A673 (cell line): ENCODE measurements at regions not wholly inside any gene's neighbourhood (a gene's known extent, or its start where the extent isn't known, plus 50 kb on each side); places are given as distances from the start of the nearest gene placed in this dataset.

Experiments
- EZH2 ChIP-seq: fragments of 200-600 bp; sonication (generic); IDR thresholded peaks from 2 replicates; pipeline ENCODE4 v1.6.1; 2017; ENCODE audit warnings: borderline replicate concordance, low read depth, mild to moderate bottlenecking, mixed read lengths, antibody characterized with exemption, low read length; ENCODE audit not compliant: poor library complexity, severe bottlenecking
- TF ChIP-seq, protein P1 (sequence below): fragments of 300-800, 200-600 bp; sonication (generic); conservative IDR thresholded peaks from 2 replicates; pipeline ENCODE4 v1.5.1; 2017; ENCODE audit warnings: low read depth, mild to moderate bottlenecking, antibody characterized with exemption, low read length, moderate library complexity, mixed read lengths

DNA sequence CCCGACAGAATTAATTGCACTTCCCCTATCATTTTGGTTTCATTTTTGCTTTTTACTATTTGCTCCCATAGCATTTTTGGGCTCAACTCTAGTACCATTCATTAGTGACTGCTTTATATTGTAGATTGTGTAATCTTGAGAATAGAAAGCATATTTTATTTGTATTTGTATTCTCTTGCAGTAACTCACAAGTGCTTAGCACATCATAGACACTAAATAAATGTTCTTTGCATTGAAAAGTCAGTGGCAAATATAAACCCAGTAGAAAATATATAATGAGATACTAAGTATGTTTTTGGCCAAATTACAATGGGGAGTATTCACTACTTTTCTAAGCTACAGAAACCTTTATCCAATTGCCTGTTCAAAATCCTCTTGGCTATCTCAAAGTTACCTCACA lies 359.7 kb upstream of the CAMK1G start:
- TF ChIP-seq, protein P1, sequence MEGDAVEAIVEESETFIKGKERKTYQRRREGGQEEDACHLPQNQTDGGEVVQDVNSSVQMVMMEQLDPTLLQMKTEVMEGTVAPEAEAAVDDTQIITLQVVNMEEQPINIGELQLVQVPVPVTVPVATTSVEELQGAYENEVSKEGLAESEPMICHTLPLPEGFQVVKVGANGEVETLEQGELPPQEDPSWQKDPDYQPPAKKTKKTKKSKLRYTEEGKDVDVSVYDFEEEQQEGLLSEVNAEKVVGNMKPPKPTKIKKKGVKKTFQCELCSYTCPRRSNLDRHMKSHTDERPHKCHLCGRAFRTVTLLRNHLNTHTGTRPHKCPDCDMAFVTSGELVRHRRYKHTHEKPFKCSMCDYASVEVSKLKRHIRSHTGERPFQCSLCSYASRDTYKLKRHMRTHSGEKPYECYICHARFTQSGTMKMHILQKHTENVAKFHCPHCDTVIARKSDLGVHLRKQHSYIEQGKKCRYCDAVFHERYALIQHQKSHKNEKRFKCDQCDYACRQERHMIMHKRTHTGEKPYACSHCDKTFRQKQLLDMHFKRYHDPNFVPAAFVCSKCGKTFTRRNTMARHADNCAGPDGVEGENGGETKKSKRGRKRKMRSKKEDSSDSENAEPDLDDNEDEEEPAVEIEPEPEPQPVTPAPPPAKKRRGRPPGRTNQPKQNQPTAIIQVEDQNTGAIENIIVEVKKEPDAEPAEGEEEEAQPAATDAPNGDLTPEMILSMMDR, result no peak
- TF ChIP-seq EZH2, result no peak
